KMS-11 (cell line): ENCODE measurements at regions not wholly inside any gene's neighbourhood (a gene's known extent, or its start where the extent isn't known, plus 50 kb on each side); places are given as distances from the start of the nearest gene placed in this dataset.

ENCODE experiments used
- H2AFZ ChIP-seq: fragments of 200-600 bp; sonication (generic); 2 replicates; pipeline ENCODE4 v1.6.1; 2016; ENCODE audit warnings: antibody characterized with exemption, mixed run types, low read depth
- H3K27ac ChIP-seq: fragments of 200-600 bp; sonication (generic); 2 replicates; pipeline ENCODE4 v1.6.1; 2016; ENCODE audit warnings: mild to moderate bottlenecking, mixed run types
- H3K27me3 ChIP-seq: fragments of 200-600 bp; sonication (generic); 2 replicates; pipeline ENCODE4 v1.6.1; 2017; ENCODE audit warnings: mild to moderate bottlenecking, low read depth, mixed run types, moderate library complexity; ENCODE audit not compliant: insufficient read depth
- H3K36me3 ChIP-seq: fragments of 200-600 bp; sonication (generic); 2 replicates; pipeline ENCODE4 v1.6.1; 2017; ENCODE audit warnings: mild to moderate bottlenecking, mixed run types; ENCODE audit not compliant: insufficient read depth
- H3K4me1 ChIP-seq: fragments of 200-600 bp; sonication (generic); 2 replicates; pipeline ENCODE4 v1.6.1; 2016; ENCODE audit warnings: mild to moderate bottlenecking, low read depth, mixed run types; ENCODE audit not compliant: poor library complexity, severe bottlenecking
- H3K4me2 ChIP-seq: fragments of 200-600 bp; sonication (generic); 2 replicates; pipeline ENCODE4 v1.7.0; 2016; ENCODE audit warnings: mild to moderate bottlenecking, mixed run types
- H3K4me3 ChIP-seq: fragments of 200-600 bp; sonication (generic); IDR thresholded peaks from 2 replicates; pipeline ENCODE4 v1.6.1; 2017; ENCODE audit warnings: low read depth, low read length, mixed read lengths; ENCODE audit not compliant: insufficient read depth
- H3K79me2 ChIP-seq: fragments of 200-600 bp; sonication (generic); 2 replicates; pipeline ENCODE4 v1.6.1; 2016; ENCODE audit warnings: low read depth, mixed run types; ENCODE audit not compliant: insufficient read depth
- H3K9ac ChIP-seq: fragments of 200-600 bp; sonication (generic); 2 replicates; pipeline ENCODE4 v1.6.1; 2016; ENCODE audit warnings: mild to moderate bottlenecking, mixed run types
- H4K20me1 ChIP-seq: fragments of 200-600 bp; sonication (generic); 2 replicates; pipeline ENCODE4 v1.6.1; 2016; ENCODE audit warnings: mild to moderate bottlenecking, mixed run types; ENCODE audit not compliant: insufficient read depth
- TF ChIP-seq, protein P1 (sequence below): fragments of 200-600 bp; sonication (generic); conservative IDR thresholded peaks from 2 replicates; pipeline ENCODE4 v1.6.1; 2017; ENCODE audit warnings: low read depth, mild to moderate bottlenecking, antibody characterized with exemption, low read length, moderate library complexity, mixed read lengths

DNA sequence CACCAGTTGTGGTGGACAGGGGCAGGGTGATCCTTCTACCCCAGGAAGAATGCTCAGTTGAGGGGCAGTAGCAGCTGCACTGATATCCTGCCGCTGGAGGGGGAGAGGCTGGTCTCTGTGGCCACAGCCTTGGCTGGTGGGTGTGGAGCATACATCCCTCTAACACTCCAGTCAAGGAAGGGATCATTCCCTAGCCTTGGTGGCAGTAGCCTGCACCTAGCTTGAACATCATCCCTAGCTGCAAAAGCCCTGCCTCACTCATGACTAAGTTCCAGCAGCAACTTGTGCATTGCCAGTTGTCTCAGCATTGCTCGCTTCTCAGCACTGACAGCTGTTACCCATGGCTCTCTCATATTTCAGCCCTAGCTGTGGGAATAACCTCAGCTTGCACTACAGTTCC, 688.9 kb upstream of the POT1 start:
- TF ChIP-seq, protein P1, sequence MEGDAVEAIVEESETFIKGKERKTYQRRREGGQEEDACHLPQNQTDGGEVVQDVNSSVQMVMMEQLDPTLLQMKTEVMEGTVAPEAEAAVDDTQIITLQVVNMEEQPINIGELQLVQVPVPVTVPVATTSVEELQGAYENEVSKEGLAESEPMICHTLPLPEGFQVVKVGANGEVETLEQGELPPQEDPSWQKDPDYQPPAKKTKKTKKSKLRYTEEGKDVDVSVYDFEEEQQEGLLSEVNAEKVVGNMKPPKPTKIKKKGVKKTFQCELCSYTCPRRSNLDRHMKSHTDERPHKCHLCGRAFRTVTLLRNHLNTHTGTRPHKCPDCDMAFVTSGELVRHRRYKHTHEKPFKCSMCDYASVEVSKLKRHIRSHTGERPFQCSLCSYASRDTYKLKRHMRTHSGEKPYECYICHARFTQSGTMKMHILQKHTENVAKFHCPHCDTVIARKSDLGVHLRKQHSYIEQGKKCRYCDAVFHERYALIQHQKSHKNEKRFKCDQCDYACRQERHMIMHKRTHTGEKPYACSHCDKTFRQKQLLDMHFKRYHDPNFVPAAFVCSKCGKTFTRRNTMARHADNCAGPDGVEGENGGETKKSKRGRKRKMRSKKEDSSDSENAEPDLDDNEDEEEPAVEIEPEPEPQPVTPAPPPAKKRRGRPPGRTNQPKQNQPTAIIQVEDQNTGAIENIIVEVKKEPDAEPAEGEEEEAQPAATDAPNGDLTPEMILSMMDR = no peak
- Histone ChIP-seq H4K20me1 (no peaks in the 10 kb centered on the region), H3K9ac (no peak overlapping the region)

DNA sequence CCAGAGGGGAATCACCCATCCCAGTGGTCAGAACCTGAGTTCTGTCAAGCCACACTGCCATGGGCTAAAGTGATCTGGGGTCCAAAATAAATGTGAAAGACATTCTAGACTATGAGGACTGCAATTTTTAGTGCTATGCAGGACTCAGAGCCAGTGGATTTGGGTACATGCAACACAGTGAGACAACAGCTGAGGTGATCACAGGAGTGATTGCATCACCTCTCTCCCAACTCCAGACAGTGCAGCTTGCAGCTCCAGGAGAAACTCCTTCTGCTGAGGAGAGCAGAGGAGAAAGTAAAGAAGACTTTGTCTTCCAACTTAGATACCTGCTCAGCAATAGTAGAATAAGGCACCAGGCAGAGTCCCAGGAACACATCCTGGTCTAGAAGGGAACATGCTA, 682.0 kb upstream of the POT1 start:
- H3K79me2 ChIP-seq = no peaks in the 10 kb centered on the region
- H2AFZ ChIP-seq = no peak overlapping the region
- H4K20me1 ChIP-seq = no peaks in the 10 kb centered on the region
- H3K4me3 ChIP-seq = no peak overlapping the region
- no peak overlapping the region for H3K4me2 ChIP-seq
- H3K27ac ChIP-seq = no peak overlapping the region
- H3K9ac ChIP-seq = no peak overlapping the region
- TF ChIP-seq, protein P1 = no peak
- H3K4me1 ChIP-seq = no peaks in the 10 kb centered on the region
- H3K36me3 ChIP-seq = no peaks in the 10 kb centered on the region
- no peaks in the 10 kb centered on the region for H3K27me3 ChIP-seq

More for the DNA sequence above, 688.9 kb upstream of the POT1 start:
- H3K79me2 ChIP-seq = no peaks in the 10 kb centered on the region
- H3K27ac ChIP-seq = no peak overlapping the region
- no peak overlapping the region for H2AFZ ChIP-seq
- H3K4me2 ChIP-seq = no peak overlapping the region
- H3K27me3 ChIP-seq = no peaks in the 10 kb centered on the region
- H3K4me3 ChIP-seq = no peak overlapping the region
- peaks cover 4% of the 10 kb centered on the region for H3K4me1 ChIP-seq
- no peaks in the 10 kb centered on the region for H3K36me3 ChIP-seq

DNA sequence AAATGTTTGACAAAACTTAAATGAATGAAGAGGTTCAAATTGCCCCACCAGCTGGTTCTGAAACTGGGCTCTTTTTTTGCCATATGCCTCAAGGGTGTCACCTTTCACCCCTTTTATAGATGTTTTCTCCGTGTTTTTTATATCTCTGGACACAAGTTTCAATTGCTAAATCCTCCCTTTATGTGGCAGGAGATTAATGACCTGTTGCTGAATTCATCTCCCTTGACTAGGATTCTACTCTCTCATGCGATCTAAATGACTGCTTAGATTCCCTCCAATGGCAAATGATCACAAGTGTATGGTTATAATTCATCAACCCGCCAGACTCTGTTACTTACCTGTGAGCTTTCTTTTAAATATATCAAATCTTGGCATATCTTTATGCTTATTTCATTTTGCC, 677.0 kb upstream of the POT1 start:
- Histone ChIP-seq H3K36me3 (no peaks in the 10 kb centered on the region), H3K27ac (no peak overlapping the region), H3K4me2 (no peak overlapping the region), H3K9ac (no peak overlapping the region), H3K79me2 (no peaks in the 10 kb centered on the region), H3K27me3 (no peaks in the 10 kb centered on the region), H3K4me3 (no peak overlapping the region), H4K20me1 (no peaks in the 10 kb centered on the region), H2AFZ (no peak overlapping the region), H3K4me1 (no peaks in the 10 kb centered on the region)
- TF ChIP-seq, protein P1 = no peak

DNA sequence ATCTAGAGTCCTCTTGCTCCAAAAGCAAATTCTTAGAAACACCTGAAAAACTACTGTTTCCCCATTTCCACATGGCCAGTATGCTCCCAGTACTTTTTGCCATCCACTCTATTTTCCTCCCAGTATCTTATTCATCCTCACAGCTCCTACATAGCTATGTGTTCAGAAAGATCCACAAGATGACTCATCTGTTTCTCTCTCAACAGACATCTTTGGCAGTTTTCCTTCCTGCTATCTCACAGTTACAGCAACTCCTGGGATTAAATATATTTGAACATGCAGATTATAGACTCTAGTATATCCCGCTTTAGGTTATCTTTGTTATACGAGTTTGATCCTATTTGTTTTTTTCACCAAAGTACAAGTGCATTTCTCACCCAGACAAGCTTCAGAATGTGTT, 675.6 kb upstream of the POT1 start:
- Histone ChIP-seq H3K79me2 (no peaks in the 10 kb centered on the region), H3K4me3 (no peak overlapping the region), H3K4me2 (no peak overlapping the region), H3K36me3 (no peaks in the 10 kb centered on the region), H3K4me1 (no peaks in the 10 kb centered on the region), H3K27me3 (no peaks in the 10 kb centered on the region), H2AFZ (no peak overlapping the region), H4K20me1 (no peaks in the 10 kb centered on the region), H3K9ac (no peak overlapping the region), H3K27ac (no peak overlapping the region)
- TF ChIP-seq, protein P1 = no peak
